ENCODE measurements at regions not wholly inside any gene's neighbourhood (a gene's known extent, or its start where the extent isn't known, plus 50 kb on each side); places are given as distances from the start of the nearest gene placed in this dataset.
"Not testable (repeated sequence)": the region's sequence is repeated elsewhere in the genome, so short reads cannot be mapped to it uniquely, and the experiment has no call there.

DNA sequence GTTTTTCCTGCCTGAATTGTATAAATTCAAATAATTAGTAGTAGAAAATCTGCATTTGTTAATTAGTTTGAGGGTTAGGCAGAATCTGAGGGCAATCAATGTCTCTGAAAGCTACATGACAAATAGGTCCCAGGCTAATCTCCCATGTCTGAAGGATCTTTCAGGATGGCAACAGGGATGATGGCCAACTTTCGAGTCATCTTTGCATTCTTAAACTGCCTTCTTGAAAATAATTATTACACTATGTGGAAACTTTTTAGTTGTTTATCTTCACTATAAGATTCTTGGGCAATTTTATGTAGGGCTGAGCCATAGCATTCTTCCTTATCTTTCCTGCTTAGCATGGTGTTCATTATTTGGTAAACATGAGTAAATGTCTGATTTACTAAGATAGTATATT, 490.3 kb upstream of the EPHA5 start:
- TF ChIP-seq, protein P1, sequence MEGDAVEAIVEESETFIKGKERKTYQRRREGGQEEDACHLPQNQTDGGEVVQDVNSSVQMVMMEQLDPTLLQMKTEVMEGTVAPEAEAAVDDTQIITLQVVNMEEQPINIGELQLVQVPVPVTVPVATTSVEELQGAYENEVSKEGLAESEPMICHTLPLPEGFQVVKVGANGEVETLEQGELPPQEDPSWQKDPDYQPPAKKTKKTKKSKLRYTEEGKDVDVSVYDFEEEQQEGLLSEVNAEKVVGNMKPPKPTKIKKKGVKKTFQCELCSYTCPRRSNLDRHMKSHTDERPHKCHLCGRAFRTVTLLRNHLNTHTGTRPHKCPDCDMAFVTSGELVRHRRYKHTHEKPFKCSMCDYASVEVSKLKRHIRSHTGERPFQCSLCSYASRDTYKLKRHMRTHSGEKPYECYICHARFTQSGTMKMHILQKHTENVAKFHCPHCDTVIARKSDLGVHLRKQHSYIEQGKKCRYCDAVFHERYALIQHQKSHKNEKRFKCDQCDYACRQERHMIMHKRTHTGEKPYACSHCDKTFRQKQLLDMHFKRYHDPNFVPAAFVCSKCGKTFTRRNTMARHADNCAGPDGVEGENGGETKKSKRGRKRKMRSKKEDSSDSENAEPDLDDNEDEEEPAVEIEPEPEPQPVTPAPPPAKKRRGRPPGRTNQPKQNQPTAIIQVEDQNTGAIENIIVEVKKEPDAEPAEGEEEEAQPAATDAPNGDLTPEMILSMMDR (IDR thresholded peaks at IDR 0.05; ENCODE audit: low read depth, low read length), result no peak
- Histone ChIP-seq H3K27ac (ENCODE audit: low read depth, low read length) (no peak overlapping the region), H3K9me3 (ENCODE audit: control insufficient read depth, insufficient read depth, low read length) (peaks cover 11% of the 10 kb centered on the region), H3K27me3 (ENCODE audit: control insufficient read depth, insufficient read depth, low read length) (no peaks in the 10 kb centered on the region), H3K4me3 (ENCODE audit: low read depth, low read length) (no peak overlapping the region)
- no peak for DNase-seq (ENCODE audit: low read depth, low spot score)
- POLR2A ChIA-PET, result no interaction called here
- CTCF ChIA-PET, result no interaction called here

DNA sequence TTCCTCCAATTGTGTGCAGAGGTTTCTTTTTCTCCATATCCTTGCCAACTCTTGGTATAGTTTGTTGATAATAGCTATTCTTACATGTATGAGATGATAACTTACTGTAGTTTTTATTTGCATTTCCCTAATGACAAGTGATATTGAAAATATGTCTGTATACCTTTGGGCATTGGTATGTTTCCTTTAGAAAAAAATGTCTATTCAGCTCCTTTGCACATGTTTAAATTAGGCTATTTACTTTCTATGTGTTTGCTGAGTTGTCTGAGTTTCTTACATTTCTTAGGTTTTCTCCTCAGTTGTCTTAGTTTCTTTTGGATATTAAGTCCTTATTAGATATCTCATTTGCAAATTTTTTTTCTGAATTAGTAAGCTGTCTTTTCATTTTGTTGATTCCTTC, 487.3 kb upstream of the EPHA5 start:
- TF ChIP-seq, protein P1 (IDR thresholded peaks at IDR 0.05; ENCODE audit: low read depth, low read length), result no peak
- no peak overlapping the region for H3K27ac ChIP-seq (ENCODE audit: low read depth, low read length)
- peaks cover 19% of the 10 kb centered on the region for H3K9me3 ChIP-seq (ENCODE audit: control insufficient read depth, insufficient read depth, low read length)
- POLR2A ChIA-PET, result no interaction called here
- DNase-seq (ENCODE audit: low read depth, low spot score), result no peak
- H3K27me3 ChIP-seq (ENCODE audit: control insufficient read depth, insufficient read depth, low read length), result no peaks in the 10 kb centered on the region
- CTCF ChIA-PET, result no interaction called here
- H3K4me3 ChIP-seq (ENCODE audit: low read depth, low read length), result no peak overlapping the region

DNA sequence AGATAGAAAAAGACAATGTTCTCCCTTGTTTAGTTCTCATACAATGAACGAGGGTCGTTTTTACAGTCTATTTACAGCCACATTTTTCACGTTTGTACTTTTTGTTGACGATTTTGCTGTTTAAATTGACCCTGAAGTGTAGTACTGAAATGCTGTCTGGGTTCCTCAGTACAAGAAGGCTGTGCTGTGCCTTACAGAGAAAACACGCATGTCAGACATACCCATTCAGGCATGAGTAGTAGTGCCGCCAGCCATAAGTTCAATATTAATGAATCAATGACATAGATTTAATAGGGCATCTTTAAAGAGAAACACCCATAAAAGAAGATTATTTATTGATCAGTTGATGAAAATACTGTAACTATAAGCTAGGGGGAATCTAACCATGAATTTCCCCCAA, 459.8 kb upstream of the EPHA5 start:
- Histone ChIP-seq H3K27me3 (ENCODE audit: control insufficient read depth, insufficient read depth, low read length) (no peaks in the 10 kb centered on the region), H3K4me3 (ENCODE audit: low read depth, low read length) (no peak overlapping the region), H3K9me3 (ENCODE audit: control insufficient read depth, insufficient read depth, low read length) (no peaks in the 10 kb centered on the region; the same call in 1 of the 2 replicates), H3K27ac (ENCODE audit: low read depth, low read length) (no peak overlapping the region)
- POLR2A ChIA-PET, result no interaction called here
- TF ChIP-seq, protein P1 (IDR thresholded peaks at IDR 0.05; ENCODE audit: low read depth, low read length), result no peak
- no peak for DNase-seq (ENCODE audit: low read depth, low spot score)
- CTCF ChIA-PET, result no interaction called here

DNA sequence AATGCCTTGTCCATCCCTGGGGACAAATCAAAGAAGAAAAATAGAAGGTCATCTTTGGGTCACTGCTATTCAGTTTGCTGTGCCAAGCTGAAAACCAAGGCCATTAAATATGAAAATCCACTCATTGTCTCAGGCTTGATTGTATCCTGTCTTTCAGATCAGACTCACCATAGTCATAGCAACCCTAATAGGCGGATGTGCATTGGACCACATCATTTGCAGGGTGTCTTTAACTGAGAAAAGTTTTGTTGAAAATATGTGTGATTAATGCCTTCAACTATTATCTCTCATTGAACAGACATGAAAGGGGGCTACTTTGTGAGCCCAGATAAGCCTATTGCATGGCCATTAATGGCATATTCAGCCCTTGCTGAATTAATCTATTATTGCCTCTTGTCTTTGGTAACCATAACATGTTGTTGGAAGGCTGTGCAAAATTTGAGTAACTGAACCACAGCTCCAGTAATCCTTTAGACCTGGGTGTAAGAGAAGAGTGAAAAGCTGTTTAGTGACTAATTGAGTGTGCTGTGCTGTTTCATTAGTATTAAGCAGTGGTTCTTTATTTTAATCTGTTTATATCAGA, 453.6 kb upstream of the EPHA5 start:
- TF ChIP-seq, protein P1 (IDR thresholded peaks at IDR 0.05; ENCODE audit: low read depth, low read length), result no peak
- CTCF ChIA-PET, result no interaction called here
- H3K27ac ChIP-seq (ENCODE audit: low read depth, low read length), result no peak overlapping the region
- no peak overlapping the region for H3K4me3 ChIP-seq (ENCODE audit: low read depth, low read length)
- no peaks in the 10 kb centered on the region for H3K27me3 ChIP-seq (ENCODE audit: control insufficient read depth, insufficient read depth, low read length)
- no peaks in the 10 kb centered on the region for H3K9me3 ChIP-seq (ENCODE audit: control insufficient read depth, insufficient read depth, low read length)
- POLR2A ChIA-PET, result no interaction called here
- no peak for DNase-seq (ENCODE audit: low read depth, low spot score)

DNA sequence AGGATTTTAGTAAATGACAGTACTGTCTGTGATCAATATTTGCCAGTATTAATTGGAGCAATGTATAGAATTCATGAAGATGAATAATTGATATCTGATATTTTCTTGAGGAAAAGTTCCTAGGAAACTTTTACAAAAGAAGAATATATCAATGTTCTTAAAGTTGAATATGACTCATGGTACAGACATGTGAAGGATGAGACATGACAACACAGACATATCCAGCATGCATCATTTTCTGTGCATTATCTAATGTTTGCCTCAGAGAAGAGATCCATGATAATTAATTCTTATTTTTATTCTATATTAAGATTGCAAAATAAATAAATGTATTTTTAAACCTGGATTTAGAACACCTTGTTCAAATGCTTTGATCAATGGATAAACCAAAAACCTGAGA, 452.9 kb upstream of the EPHA5 start:
- Histone ChIP-seq H3K27me3 (ENCODE audit: control insufficient read depth, insufficient read depth, low read length) (no peaks in the 10 kb centered on the region), H3K4me3 (ENCODE audit: low read depth, low read length) (no peak overlapping the region), H3K9me3 (ENCODE audit: control insufficient read depth, insufficient read depth, low read length) (no peaks in the 10 kb centered on the region), H3K27ac (ENCODE audit: low read depth, low read length) (no peak overlapping the region)
- TF ChIP-seq, protein P1 (IDR thresholded peaks at IDR 0.05; ENCODE audit: low read depth, low read length), result no peak
- POLR2A ChIA-PET, result no interaction called here
- CTCF ChIA-PET, result no interaction called here
- no peak for DNase-seq (ENCODE audit: low read depth, low spot score)

DNA sequence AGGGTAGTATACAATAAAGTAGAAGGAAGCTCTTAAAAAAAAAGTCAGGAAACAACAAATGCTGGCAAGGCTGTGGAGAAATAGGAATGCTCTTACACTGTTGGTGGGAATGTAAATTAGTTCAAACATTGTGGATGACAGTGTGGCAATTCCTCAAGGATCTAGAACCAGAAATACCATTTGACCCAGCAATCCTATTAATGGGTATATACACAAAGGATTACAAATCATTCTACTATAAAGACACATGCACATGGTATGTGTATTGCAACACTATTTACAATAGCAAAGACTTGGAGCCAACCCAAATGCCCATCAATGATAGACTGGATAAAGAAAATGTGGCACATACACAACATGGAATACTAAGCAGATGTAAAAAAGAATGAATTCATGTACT, 444.9 kb upstream of the EPHA5 start:
- H3K4me3 ChIP-seq (ENCODE audit: low read depth, low read length); H3K27me3 ChIP-seq (ENCODE audit: control insufficient read depth, insufficient read depth, low read length); CTCF ChIA-PET; H3K27ac ChIP-seq (ENCODE audit: low read depth, low read length); POLR2A ChIA-PET; DNase-seq (ENCODE audit: low read depth, low spot score); H3K9me3 ChIP-seq (ENCODE audit: control insufficient read depth, insufficient read depth, low read length): not testable (repeated sequence)

Measured in AG04450 (cell line).